Liver (tissue), 3 donors: ENCODE measurements at regions not wholly inside any gene's neighbourhood (a gene's known extent, or its start where the extent isn't known, plus 50 kb on each side); places are given as distances from the start of the nearest gene placed in this dataset.

Experiments
- FOXA1 ChIP-seq: IDR thresholded peaks from 2 replicates; pipeline ENCODE4 v1.6.1; 2016; ENCODE audit warnings: antibody characterized with exemption
- JUND ChIP-seq, 2 donors: IDR thresholded peaks; 2 replicates each; pipeline ENCODE4 v1.6.1; 2016; ENCODE audit warnings: antibody characterized with exemption in 2 of 2
- RXRA ChIP-seq, 2 donors: IDR thresholded peaks; 2 replicates each; pipeline ENCODE4 v1.6.1; 2017 to 2018; ENCODE audit warnings: antibody characterized with exemption in 2 of 2, mild to moderate bottlenecking in 1 of 2
- YY1 ChIP-seq: IDR thresholded peaks from 2 replicates; pipeline ENCODE4 v1.6.1; 2016; ENCODE audit warnings: antibody characterized with exemption, mild to moderate bottlenecking
- TF ChIP-seq, protein P1 (sequence below): fragments of 150-350 bp; IDR thresholded peaks from 2 replicates; pipeline ENCODE4 v1.5.1; 2017; ENCODE audit warnings: improper control_type of control experiment, low read depth, low read length; ENCODE audit not compliant: missing input control
- TF ChIP-seq, protein P2 (sequence below): IDR thresholded peaks from 2 replicates; pipeline ENCODE4 v1.6.1; 2016; ENCODE audit warnings: antibody characterized with exemption, mild to moderate bottlenecking
- TF ChIP-seq, protein P3 (sequence below): IDR thresholded peaks from 2 replicates; pipeline ENCODE4 v1.6.1; 2016; ENCODE audit warnings: antibody characterized with exemption
- donor health status: healthy.
- donor health status: healthy.

DNA sequence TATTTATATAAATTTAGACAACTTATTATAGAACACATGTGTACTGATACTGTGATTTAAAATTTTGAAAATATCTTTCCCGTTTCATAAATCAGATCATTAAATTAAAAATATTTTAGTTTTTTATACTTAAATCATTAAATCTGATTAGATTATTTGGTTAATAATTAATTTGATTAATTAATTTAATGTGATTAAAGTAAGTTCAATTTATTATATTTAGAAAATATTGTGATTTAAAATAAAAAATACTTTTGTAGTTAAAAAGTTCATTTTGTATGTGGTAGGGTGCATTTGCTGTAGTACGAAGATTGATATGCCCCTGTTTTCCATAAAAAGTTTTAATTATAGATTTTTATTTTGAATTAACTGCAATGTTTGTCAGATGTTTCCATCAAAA, 1323.4 kb downstream of the RAPGEF2 start:
- TF ChIP-seq, protein P1, sequence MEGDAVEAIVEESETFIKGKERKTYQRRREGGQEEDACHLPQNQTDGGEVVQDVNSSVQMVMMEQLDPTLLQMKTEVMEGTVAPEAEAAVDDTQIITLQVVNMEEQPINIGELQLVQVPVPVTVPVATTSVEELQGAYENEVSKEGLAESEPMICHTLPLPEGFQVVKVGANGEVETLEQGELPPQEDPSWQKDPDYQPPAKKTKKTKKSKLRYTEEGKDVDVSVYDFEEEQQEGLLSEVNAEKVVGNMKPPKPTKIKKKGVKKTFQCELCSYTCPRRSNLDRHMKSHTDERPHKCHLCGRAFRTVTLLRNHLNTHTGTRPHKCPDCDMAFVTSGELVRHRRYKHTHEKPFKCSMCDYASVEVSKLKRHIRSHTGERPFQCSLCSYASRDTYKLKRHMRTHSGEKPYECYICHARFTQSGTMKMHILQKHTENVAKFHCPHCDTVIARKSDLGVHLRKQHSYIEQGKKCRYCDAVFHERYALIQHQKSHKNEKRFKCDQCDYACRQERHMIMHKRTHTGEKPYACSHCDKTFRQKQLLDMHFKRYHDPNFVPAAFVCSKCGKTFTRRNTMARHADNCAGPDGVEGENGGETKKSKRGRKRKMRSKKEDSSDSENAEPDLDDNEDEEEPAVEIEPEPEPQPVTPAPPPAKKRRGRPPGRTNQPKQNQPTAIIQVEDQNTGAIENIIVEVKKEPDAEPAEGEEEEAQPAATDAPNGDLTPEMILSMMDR = no peak
- TF ChIP-seq, protein P2, sequence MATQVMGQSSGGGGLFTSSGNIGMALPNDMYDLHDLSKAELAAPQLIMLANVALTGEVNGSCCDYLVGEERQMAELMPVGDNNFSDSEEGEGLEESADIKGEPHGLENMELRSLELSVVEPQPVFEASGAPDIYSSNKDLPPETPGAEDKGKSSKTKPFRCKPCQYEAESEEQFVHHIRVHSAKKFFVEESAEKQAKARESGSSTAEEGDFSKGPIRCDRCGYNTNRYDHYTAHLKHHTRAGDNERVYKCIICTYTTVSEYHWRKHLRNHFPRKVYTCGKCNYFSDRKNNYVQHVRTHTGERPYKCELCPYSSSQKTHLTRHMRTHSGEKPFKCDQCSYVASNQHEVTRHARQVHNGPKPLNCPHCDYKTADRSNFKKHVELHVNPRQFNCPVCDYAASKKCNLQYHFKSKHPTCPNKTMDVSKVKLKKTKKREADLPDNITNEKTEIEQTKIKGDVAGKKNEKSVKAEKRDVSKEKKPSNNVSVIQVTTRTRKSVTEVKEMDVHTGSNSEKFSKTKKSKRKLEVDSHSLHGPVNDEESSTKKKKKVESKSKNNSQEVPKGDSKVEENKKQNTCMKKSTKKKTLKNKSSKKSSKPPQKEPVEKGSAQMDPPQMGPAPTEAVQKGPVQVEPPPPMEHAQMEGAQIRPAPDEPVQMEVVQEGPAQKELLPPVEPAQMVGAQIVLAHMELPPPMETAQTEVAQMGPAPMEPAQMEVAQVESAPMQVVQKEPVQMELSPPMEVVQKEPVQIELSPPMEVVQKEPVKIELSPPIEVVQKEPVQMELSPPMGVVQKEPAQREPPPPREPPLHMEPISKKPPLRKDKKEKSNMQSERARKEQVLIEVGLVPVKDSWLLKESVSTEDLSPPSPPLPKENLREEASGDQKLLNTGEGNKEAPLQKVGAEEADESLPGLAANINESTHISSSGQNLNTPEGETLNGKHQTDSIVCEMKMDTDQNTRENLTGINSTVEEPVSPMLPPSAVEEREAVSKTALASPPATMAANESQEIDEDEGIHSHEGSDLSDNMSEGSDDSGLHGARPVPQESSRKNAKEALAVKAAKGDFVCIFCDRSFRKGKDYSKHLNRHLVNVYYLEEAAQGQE = no peak
- TF ChIP-seq, protein P3, sequence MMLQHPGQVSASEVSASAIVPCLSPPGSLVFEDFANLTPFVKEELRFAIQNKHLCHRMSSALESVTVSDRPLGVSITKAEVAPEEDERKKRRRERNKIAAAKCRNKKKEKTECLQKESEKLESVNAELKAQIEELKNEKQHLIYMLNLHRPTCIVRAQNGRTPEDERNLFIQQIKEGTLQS = no peak
- TF ChIP-seq YY1 = no peak
- no peak for TF ChIP-seq FOXA1
- TF ChIP-seq JUND (IDR thresholded peaks at IDR 0.05) = no peak
- TF ChIP-seq RXRA (IDR thresholded peaks at IDR 0.05) = no peak
